GM12891 (cell line): ENCODE measurements at regions not wholly inside any gene's neighbourhood (a gene's known extent, or its start where the extent isn't known, plus 50 kb on each side); places are given as distances from the start of the nearest gene placed in this dataset.
"Not testable (repeated sequence)": the region's sequence is repeated elsewhere in the genome, so short reads cannot be mapped to it uniquely, and the experiment has no call there.

ENCODE experiments used
- PAX5 ChIP-seq: IDR thresholded peaks from 2 replicates; pipeline ENCODE4 v1.6.1; 2011; ENCODE audit warnings: low read length, moderate library complexity, mild to moderate bottlenecking; ENCODE audit not compliant: insufficient read depth, severe bottlenecking
- POLR2A ChIP-seq: IDR thresholded peaks from 2 replicates; pipeline ENCODE4 v1.6.1; 2011; ENCODE audit warnings: low read depth, low read length, control low read depth
- POU2F2 ChIP-seq: IDR thresholded peaks from 2 replicates; pipeline ENCODE4 v1.6.1; 2011; ENCODE audit warnings: low read depth, mild to moderate bottlenecking, control low read depth, low read length, moderate library complexity
- SPI1 ChIP-seq: IDR thresholded peaks from 2 replicates; pipeline ENCODE4 v1.6.1; 2011; ENCODE audit warnings: low read depth, low read length, control low read depth
- TAF1 ChIP-seq: IDR thresholded peaks from 2 replicates; pipeline ENCODE4 v1.6.1; 2011; ENCODE audit warnings: low read depth, low read length, control low read depth

- not testable (repeated sequence) for TF ChIP-seq POU2F2, SPI1, POLR2A, TAF1, PAX5
These were observed 109.5 kb upstream of the PELI2 start for GRCh38 chr14:56008661-56009060.
